ENCODE measurements at regions not wholly inside any gene's neighbourhood (a gene's known extent, or its start where the extent isn't known, plus 50 kb on each side); places are given as distances from the start of the nearest gene placed in this dataset.
A peak's percentile ranks its signal among the peaks of the same experiment; 100 is the strongest.

GRCh38 chr3:156760333-156760732, 65.8 kb upstream of the LEKR1 start:
- no peak for DNase-seq

GRCh38 chr3:156761007-156761406, 65.1 kb upstream of the LEKR1 start:
- DNase-seq, result no peak

GRCh38 chr3:156761713-156762451, 64.3 kb upstream of the LEKR1 start:
- DNase-seq, result peak; percentile 34 to 37

- DNase-seq, result peak; percentile 36 to 51
These were observed 63.4 kb upstream of the LEKR1 start for GRCh38 chr3:156762631-156763185.

GRCh38 chr3:156763386-156763785, 62.8 kb upstream of the LEKR1 start:
- no peak for DNase-seq

- no peak for DNase-seq
These were observed 62.0 kb upstream of the LEKR1 start for GRCh38 chr3:156763931-156764720.

GRCh38 chr3:156764751-156765150, 61.4 kb upstream of the LEKR1 start:
- no peak for DNase-seq

- DNase-seq, result no peak
These were observed 57.8 kb upstream of the LEKR1 start for GRCh38 chr3:156768390-156768789.

- DNase-seq, result no peak
These were observed 56.2 kb upstream of the LEKR1 start for GRCh38 chr3:156769721-156770654.

- DNase-seq, result no peak
These were observed 55.3 kb upstream of the LEKR1 start for GRCh38 chr3:156770699-156771414.

GRCh38 chr3:156772588-156773206, 53.5 kb upstream of the LEKR1 start:
- no peak for DNase-seq

GRCh38 chr3:156776031-156776430, 50.1 kb upstream of the LEKR1 start:
- no peak for DNase-seq

All from right lung (tissue), 2 donors.